Heart right ventricle (tissue), 16 donors: ENCODE measurements at regions not wholly inside any gene's neighbourhood (a gene's known extent, or its start where the extent isn't known, plus 50 kb on each side); places are given as distances from the start of the nearest gene placed in this dataset.

Experiments used
- ATAC-seq, 8 donors: fragments of 200-7000 bp; cut with Tn5 transposase; one replicate each; pipeline ENCODE4 v1.9.1; 2020; ENCODE audit warnings: mild to moderate bottlenecking in 8 of 8, moderate library complexity in 8 of 8, moderate number of reproducible peaks in 1 of 8
- DNase-seq, 2 donors: peaks; one replicate each; pipeline ENCODE4 v3.0.0-alpha.2; 2020
- H3K27ac ChIP-seq, 10 donors: fragments of 200-600 bp; sonication (generic) in 2 of 10; one replicate each; pipeline versions ENCODE4 v1.5.0 to v1.8.0; 2020 to 2022; ENCODE audit warnings: mild to moderate bottlenecking in 3 of 10
- H3K27me3 ChIP-seq, 7 donors: fragments of 200-600 bp; one replicate each; pipeline ENCODE4 v1.8.0; 2021 to 2022; ENCODE audit warnings: mild to moderate bottlenecking in 2 of 7
- H3K36me3 ChIP-seq, 9 donors: fragments of 200-600 bp; sonication (generic) in 1 of 9; one replicate each; pipeline versions ENCODE4 v1.5.0 to v1.8.0; 2020 to 2022; ENCODE audit warnings: mild to moderate bottlenecking in 2 of 9
- H3K4me1 ChIP-seq, 9 donors: fragments of 200-600 bp; sonication (generic) in 1 of 9; one replicate each; pipeline versions ENCODE4 v1.5.0 to v1.8.0; 2020 to 2022; ENCODE audit warnings: mild to moderate bottlenecking in 4 of 9
- H3K4me3 ChIP-seq, 10 donors: fragments of 200-600 bp; sonication (generic) in 2 of 10; one replicate each; pipeline versions ENCODE4 v1.5.0 to v1.8.0; 2020 to 2022; ENCODE audit warnings: mild to moderate bottlenecking in 7 of 10, moderate library complexity in 2 of 10
- H3K9me3 ChIP-seq, 11 donors: fragments of 200-600 bp in 10 of 11; sonication (generic) in 2 of 11; one replicate each; pipeline versions ENCODE4 v1.5.0 to v1.8.0; 2013 to 2022; ENCODE audit warnings: mild to moderate bottlenecking in 2 of 11, control low read depth in 1 of 11, moderate library complexity in 1 of 11
- CTCF ChIP-seq, 9 donors: fragments of 200-600 bp; sonication (generic) in 2 of 9; IDR thresholded peaks; one replicate each; pipeline versions ENCODE4 v1.5.0 to v1.8.0; 2021 to 2022; ENCODE audit warnings: antibody characterized with exemption in 9 of 9, mild to moderate bottlenecking in 5 of 9, moderate library complexity in 1 of 9
- WGBS, 2 donors: extraction: QIAGEN DNeasy Blood & Tissue Kit; methylation state at CpG; one replicate each; pipeline ENCODE4 v1.1.7; 2013; ENCODE audit warnings: inconsistent platforms in 1 of 2; 5-methylcytosine and 5-hydroxymethylcytosine counted together
- intact Hi-C, 10 donors: fragments of 100-400 bp; cut with DNase I; formaldehyde crosslinking; loops; one replicate each; pipeline versions ENCODE4 v1.11.1 to v1.14.2; 2022
- donor health status: Arrhythmogenic right ventricular cardiomyopathy.
- donor health status: ischemic (EF 13 %, LVEDD 7.1; RV severe dilation, severe dysfunction).
- donor health status: healthy with polysubstance abuse.
- donor health status: DM: no; HTN: yes; CAD: no.
- donor health status: DM: no; HTN: no; CAD: no.
- donor health status: ischemic (EF 25% LVEDD 6.9; RV normal size, moderate dysfunction).
- donor health status: ischemic (EF 25% LVEDD 5.7; RV mildly dilated, moderate dysfunction).
- donor health status: healthy.
- donor health status: DM: yes; HTN: yes; CAD: no.
- donor health status: Ischemic cardiomyopathy.
- donor health status: ischemic (EF 35%, LVEDD 5.7; RV mildly dilated, moderate dysfunction).
- donor health status: nonischemic (EF 11% LVEDD 7.7; RV severe dilation, severe dysfunction).
- donor health status: DM: yes; HTN: yes; CAD: no.
- donor health status: PGD.
- donor health status: ischemic (EF 29% LVEDD 5.4; RV normal size, mild dysfunction).
- donor health status: nonischemic (EF 23%, LVEDD 6.1; RV moderate dilation, normal function).

- DNase-seq (no peak), ATAC-seq (no peak)
- no peak for TF ChIP-seq CTCF (IDR thresholded peaks at IDR 0.05)
- no peaks in the 10 kb centered on the region for H3K27me3 ChIP-seq
- no peak overlapping the region for H3K4me3 ChIP-seq
- intact Hi-C loops = loop anchor here in 1 of 10 donors (5.0 kb wide), 1 partner anchor 221 kb away; no protein-coding TSS in a partner anchor
- peaks cover 0 to 27% (median 14%) of the 10 kb centered on the region in 11 donors for H3K9me3 ChIP-seq
- no peak overlapping the region for H3K27ac ChIP-seq
- WGBS, 2 donors = 81 to 83% methylated on average over 4 of the region's 4 CpGs
- no peaks in the 10 kb centered on the region for H3K36me3 ChIP-seq
- no peaks in the 10 kb centered on the region for H3K4me1 ChIP-seq
Observed at GRCh38 chr18:27582760-27583412, 397.8 kb upstream of the CHST9 start.

GRCh38 chr18:27581296-27581904 lies 396.3 kb upstream of the CHST9 start:
- ATAC-seq (no peak), DNase-seq (no peak)
- Histone ChIP-seq H3K4me3 (no peak overlapping the region), H3K27me3 (no peaks in the 10 kb centered on the region), H3K4me1 (no peaks in the 10 kb centered on the region), H3K9me3 (peaks cover 0 to 27% (median 14%) of the 10 kb centered on the region in 11 donors), H3K36me3 (no peaks in the 10 kb centered on the region), H3K27ac (no peak overlapping the region)
- TF ChIP-seq CTCF (IDR thresholded peaks at IDR 0.05) = no peak
- intact Hi-C loops = loop anchor here in 1 of 10 donors (5.0 kb wide), 1 partner anchor 219 kb away; no protein-coding TSS in a partner anchor
- 82 to 91% methylated on average over 3 of the region's 3 CpGs for WGBS, 2 donors

- H3K4me3 ChIP-seq = no peak overlapping the region
- ATAC-seq = no peak
- no peaks in the 10 kb centered on the region for H3K36me3 ChIP-seq
- H3K27ac ChIP-seq = no peak overlapping the region
- peaks cover 0 to 27% (median 14%) of the 10 kb centered on the region in 11 donors for H3K9me3 ChIP-seq
- no peaks in the 10 kb centered on the region for H3K27me3 ChIP-seq
- WGBS, 2 donors = 90 to 91% methylated on average over 2 of the region's 2 CpGs
- TF ChIP-seq CTCF (IDR thresholded peaks at IDR 0.05) = no peak
- DNase-seq = no peak
- intact Hi-C loops = no loop called here
- H3K4me1 ChIP-seq = no peaks in the 10 kb centered on the region
Observed at GRCh38 chr18:27579364-27579763, 394.3 kb upstream of the CHST9 start.

DNA sequence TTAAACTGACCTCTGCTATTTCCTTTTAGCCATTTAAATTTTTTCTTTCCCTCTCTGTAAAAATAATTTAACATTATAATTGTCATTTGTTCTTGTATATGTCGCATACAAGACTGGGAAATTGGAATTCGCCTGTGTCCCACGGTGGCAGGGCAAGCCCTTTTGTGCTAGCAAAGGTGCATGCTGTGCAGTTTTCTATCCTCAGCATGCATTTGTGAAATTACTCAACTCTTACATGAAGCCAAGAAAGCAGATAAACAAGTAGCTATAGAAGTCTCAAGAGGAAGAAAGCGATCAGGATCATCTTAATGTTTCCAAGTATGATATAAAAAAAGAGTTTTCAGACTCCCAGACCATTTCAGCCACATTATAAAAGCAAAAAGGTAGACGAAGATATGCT lies 392.6 kb upstream of the CHST9 start:
- intact Hi-C loops = no loop called here

More for the DNA sequence above, 392.6 kb upstream of the CHST9 start:
- 46 to 60% methylated on average over 5 of the region's 5 CpGs for WGBS, 2 donors
- Histone ChIP-seq H3K27me3 (no peaks in the 10 kb centered on the region), H3K4me1 (no peaks in the 10 kb centered on the region), H3K4me3 (no peak overlapping the region), H3K27ac (no peak overlapping the region), H3K9me3 (peaks cover 0 to 25% (median 14%) of the 10 kb centered on the region in 11 donors), H3K36me3 (no peaks in the 10 kb centered on the region)
- DNase-seq = no peak
- no peak for TF ChIP-seq CTCF (IDR thresholded peaks at IDR 0.05)
- ATAC-seq = no peak
